ENCODE measurements at regions not wholly inside any gene's neighbourhood (a gene's known extent, or its start where the extent isn't known, plus 50 kb on each side); places are given as distances from the start of the nearest gene placed in this dataset.

GRCh38 chr4:81704461-81704860 is 232.8 kb upstream of the RASGEF1B start:
- TF ChIP-seq POLR2A (IDR thresholded peaks at IDR 0.05; ENCODE audit: low read depth, low read length): no peak
- DNase-seq (ENCODE audit: insufficient read length, low spot score) (no peak), FAIRE-seq (no peak)

DNA sequence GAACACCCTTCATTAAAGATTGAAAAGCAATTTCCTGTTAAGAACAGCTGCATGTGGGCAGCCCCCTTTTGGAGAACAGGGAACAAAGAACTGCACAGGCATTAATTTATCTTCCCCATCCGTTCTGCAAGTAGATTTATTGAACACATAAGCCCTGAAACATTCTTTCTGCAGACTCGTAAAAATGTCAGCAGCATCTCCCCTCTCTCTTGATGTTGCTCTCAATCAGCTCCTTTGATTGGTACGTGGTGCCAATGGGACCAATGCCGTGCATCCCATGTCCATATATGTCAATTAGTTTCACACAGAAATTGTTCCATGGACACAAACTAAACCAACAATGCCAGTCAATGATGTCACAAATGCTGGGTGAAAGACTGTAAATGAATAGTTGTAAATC is 228.5 kb upstream of the RASGEF1B start:
- TF ChIP-seq POLR2A (IDR thresholded peaks at IDR 0.05; ENCODE audit: low read depth, low read length): no peak
- FAIRE-seq: no peak
- no peak for DNase-seq (ENCODE audit: insufficient read length, low spot score)

GRCh38 chr4:81698538-81699296 is 227.0 kb upstream of the RASGEF1B start:
- no peak for DNase-seq (ENCODE audit: insufficient read length, low spot score)
- no peak for FAIRE-seq
- no peak for TF ChIP-seq POLR2A (IDR thresholded peaks at IDR 0.05; ENCODE audit: low read depth, low read length)

GRCh38 chr4:81694176-81694913 is 222.6 kb upstream of the RASGEF1B start:
- FAIRE-seq: no peak
- no peak for DNase-seq (ENCODE audit: insufficient read length, low spot score)
- no peak for TF ChIP-seq POLR2A (IDR thresholded peaks at IDR 0.05; ENCODE audit: low read depth, low read length)

DNA sequence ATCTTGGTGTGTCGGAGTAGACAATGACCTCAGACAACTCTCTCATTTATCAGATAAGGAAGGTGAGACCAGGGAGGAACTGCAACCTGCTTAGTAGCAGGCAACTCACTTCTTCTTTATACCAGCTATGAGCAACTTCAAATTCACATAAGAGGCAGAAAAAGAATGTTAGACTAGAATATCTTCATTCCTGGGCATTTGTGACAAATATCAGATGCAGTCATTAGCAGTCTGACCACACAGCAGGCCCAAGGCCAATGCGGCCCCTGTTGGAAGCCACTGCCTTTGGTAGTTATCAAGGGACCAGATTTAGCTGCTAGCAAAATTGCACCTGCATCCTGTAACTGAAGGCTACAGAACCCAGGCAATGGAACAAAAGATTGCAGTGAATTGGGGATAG is 219.2 kb upstream of the RASGEF1B start:
- no peak for TF ChIP-seq POLR2A (IDR thresholded peaks at IDR 0.05; ENCODE audit: low read depth, low read length)
- no peak for FAIRE-seq
- DNase-seq (ENCODE audit: insufficient read length, low spot score): no peak

DNA sequence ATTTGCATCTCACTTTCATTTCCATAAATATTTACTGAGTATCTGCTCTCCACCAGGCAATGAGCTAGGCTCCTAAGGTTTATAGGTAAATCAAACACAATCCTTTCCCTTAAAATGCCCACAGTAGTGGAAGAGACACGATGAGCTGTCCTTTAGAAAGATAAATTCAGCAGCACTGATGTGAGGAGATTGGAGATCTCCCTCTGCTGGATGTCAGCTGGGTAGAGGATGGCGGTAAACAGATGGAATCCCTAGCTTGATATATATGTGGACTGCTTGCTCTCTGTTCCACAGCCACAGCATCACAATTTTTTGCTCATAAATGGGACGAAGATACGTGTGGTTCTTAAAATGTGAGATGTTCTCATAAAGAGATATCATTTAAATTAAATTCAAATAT is 216.4 kb upstream of the RASGEF1B start:
- TF ChIP-seq POLR2A (IDR thresholded peaks at IDR 0.05; ENCODE audit: low read depth, low read length): no peak
- no peak for FAIRE-seq
- DNase-seq (ENCODE audit: insufficient read length, low spot score): no peak

GRCh38 chr4:81687471-81687870 is 215.8 kb upstream of the RASGEF1B start:
- TF ChIP-seq POLR2A (IDR thresholded peaks at IDR 0.05; ENCODE audit: low read depth, low read length): no peak
- no peak for DNase-seq (ENCODE audit: insufficient read length, low spot score)
- no peak for FAIRE-seq

DNA sequence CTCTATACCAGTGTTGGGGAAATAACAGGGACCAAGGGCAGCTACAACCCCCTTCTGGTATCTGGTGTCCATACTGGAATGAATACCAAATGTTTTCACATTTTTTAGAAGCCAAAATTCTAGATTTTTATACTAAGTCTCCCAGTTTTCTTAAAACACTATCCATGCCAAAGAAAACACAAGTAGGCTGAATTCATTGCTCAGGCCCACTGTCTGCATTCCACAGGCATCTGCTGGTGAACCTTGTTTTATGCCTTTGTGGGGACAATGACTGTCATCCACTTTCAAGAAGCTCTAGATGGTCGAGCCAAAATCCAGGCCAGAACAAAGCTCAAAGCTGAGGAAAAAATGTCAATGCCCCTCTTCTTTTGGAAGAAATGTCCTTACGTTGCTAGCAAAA is 213.4 kb upstream of the RASGEF1B start:
- DNase-seq (ENCODE audit: insufficient read length, low spot score) (no peak), FAIRE-seq (no peak)
- no peak for TF ChIP-seq POLR2A (IDR thresholded peaks at IDR 0.05; ENCODE audit: low read depth, low read length)

DNA sequence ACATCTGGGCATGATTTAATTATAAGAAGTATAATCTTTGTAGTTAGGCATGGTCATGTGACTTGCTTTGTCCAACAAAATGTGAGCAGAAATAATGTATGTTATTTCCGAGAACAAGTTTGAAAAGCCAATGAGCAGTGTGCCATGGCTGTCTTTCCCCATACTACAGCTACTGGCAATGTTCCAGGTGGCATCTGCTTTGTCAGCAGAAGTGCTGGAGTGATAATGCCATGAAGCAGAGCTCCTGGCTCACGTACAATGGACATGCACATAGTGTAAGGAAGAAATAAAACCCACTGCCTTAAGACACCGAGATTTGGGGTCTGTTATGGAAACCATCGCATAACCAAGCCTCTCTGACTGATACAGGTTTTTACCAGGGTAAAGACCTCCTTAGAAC is 212.6 kb upstream of the RASGEF1B start:
- TF ChIP-seq POLR2A (IDR thresholded peaks at IDR 0.05; ENCODE audit: low read depth, low read length): no peak
- FAIRE-seq (no peak), DNase-seq (ENCODE audit: insufficient read length, low spot score) (no peak)

GRCh38 chr4:81682492-81682891 is 210.8 kb upstream of the RASGEF1B start:
- no peak for TF ChIP-seq POLR2A (IDR thresholded peaks at IDR 0.05; ENCODE audit: low read depth, low read length)
- DNase-seq (ENCODE audit: insufficient read length, low spot score) (no peak), FAIRE-seq (no peak)

GRCh38 chr4:81679315-81679714 is 207.6 kb upstream of the RASGEF1B start:
- DNase-seq (ENCODE audit: insufficient read length, low spot score) (no peak), FAIRE-seq (no peak)

DNA sequence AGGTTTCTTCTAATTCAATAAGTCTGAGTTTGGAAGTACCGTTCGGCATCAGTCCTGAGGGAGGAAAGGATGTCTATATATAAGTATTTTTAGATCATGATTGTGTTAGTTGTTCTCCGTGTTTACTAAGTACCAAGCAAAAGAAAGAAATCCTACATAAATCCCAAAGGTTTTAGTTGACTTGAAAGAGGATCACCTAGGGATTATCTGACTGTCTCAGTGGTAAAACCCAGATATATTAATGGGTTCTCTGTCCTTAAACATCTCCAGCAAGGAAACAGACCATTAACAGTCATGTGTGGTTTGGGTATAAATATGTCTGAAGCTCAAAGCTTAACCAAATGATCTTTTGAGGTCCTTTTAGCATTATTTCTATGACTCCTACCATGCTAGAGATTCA is 207.1 kb upstream of the RASGEF1B start:
- FAIRE-seq (no peak), DNase-seq (ENCODE audit: insufficient read length, low spot score) (no peak)
- TF ChIP-seq POLR2A (IDR thresholded peaks at IDR 0.05; ENCODE audit: low read depth, low read length): no peak

More at GRCh38 chr4:81679315-81679714, 207.6 kb upstream of the RASGEF1B start:
- TF ChIP-seq POLR2A (IDR thresholded peaks at IDR 0.05; ENCODE audit: low read depth, low read length): no peak

- DNase-seq (ENCODE audit: insufficient read length, low spot score) (no peak), FAIRE-seq (no peak)
Observed at GRCh38 chr4:81676537-81676936, 204.8 kb upstream of the RASGEF1B start.

DNA sequence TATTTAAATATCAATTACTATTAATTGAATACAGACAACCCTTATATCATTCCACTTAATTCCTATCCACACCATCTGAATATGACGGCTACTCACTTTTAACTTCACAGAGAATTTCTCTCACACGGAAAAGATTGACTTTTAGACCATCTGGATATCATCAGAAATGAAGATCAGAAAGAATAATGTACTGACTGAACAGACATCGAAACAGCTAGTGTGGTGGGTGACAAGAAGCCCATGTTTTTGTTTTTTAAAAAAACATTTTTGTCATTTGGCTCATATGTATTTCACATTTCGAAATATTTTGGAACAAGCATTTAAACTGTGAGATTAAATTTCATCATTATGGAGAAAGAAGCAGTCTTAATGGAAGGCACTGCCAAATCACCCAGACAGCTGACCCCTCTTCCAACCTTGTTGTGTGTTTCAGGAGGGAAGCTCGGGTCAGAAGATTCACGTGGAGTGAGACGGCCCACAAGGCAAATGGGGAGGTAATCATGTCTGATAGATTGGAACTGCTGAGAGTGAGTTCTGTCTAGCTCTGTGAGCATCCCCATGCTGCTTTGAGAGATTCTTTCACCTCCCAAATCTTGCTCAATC is 204.2 kb upstream of the RASGEF1B start:
- no peak for DNase-seq (ENCODE audit: insufficient read length, low spot score)
- FAIRE-seq: no peak
- no peak for TF ChIP-seq POLR2A (IDR thresholded peaks at IDR 0.05; ENCODE audit: low read depth, low read length)

More at GRCh38 chr4:81676537-81676936, 204.8 kb upstream of the RASGEF1B start:
- no peak for TF ChIP-seq POLR2A (IDR thresholded peaks at IDR 0.05; ENCODE audit: low read depth, low read length)

Data from H54 (cell line).